NOMO-1 treated with DMSO at 0.1 percent for 48 hours (cell line): ENCODE measurements at regions not wholly inside any gene's neighbourhood (a gene's known extent, or its start where the extent isn't known, plus 50 kb on each side); places are given as distances from the start of the nearest gene placed in this dataset.
"Not testable (repeated sequence)": the region's sequence is repeated elsewhere in the genome, so short reads cannot be mapped to it uniquely, and the experiment has no call there.

ENCODE experiments used
- DNase-seq: peaks from one replicate; lab custom pipeline; 2025; ENCODE audit not compliant: unreplicated experiment; lab: John Stamatoyannopoulos, UW

GRCh38 chr4:86478151-86478550, 116.0 kb upstream of the PTPN13 start:
- not testable (repeated sequence) for DNase-seq

DNA sequence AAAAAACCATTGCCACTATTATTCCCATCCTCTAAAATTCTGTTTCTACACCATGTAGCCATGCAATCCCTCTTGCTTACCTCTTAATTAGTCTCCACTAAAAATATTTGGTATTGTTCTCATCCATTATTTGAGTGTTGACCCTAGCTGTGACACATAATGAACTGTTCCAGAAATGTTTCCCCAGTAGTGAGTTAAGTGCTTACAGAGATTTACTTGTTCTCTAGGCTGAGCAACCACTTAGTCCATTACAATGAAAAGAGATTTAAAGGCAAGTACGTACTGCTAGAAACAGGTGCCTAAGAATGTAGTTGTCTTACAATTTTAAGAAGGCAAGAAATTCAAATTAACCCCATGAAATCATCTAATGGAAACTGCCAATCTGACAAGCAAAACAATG, 112.7 kb upstream of the PTPN13 start:
- no peak for DNase-seq

DNA sequence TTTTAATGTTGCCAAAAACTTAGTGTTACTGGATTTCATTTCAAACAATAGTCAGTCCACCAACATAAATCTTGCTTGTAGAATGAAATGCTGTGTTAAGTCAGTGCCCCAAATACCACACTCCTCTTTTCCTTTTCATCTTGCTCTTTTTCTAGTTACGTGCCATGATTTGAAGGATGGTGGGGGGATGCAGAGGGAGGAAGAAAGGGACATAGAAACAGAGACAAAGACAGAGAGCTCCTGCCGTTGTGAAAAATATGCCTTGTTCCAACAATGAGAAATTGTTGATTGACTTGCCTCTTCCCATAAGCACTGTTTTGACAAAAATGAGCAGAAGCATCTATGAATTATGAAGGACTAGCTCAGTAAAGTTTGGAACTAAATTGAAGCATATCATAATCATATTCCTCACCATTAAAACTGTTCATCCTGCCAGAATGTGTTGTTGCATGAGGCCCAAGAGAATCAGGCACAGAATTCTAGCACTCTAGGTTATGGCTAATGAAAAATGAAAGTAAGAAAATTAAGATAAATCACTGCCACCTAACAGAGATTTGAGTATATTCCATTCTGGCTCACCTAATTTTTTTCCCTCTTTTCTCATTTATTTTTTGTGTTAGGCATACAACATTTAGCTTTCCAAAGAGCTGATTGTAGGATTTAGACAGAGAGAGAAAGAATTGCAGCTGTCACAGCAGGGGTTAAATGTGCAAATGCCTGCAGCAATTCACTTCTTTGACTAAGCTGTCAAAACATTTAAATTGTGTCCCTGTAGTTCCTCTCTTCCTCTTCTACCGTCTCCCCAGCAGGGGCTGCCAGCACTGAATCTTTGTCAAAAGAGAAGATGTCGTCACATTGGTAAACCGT, 111.6 kb upstream of the PTPN13 start:
- peak; percentile 74 for DNase-seq

DNA sequence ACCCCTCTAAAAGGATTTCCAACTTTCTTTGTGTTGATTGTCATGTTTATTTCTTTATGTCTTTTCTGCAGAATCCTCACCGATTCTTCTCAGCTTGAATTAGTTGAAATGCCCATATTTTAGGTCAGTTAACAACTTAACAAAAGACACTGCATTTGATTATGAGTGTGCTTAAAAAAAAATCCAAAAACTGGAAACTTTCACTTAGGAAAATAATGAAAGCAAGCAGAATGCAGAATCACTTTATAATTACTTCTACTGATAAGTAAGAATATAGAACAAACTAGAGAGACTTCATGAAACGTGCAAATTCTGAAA, 111.0 kb upstream of the PTPN13 start:
- DNase-seq, result no peak

DNA sequence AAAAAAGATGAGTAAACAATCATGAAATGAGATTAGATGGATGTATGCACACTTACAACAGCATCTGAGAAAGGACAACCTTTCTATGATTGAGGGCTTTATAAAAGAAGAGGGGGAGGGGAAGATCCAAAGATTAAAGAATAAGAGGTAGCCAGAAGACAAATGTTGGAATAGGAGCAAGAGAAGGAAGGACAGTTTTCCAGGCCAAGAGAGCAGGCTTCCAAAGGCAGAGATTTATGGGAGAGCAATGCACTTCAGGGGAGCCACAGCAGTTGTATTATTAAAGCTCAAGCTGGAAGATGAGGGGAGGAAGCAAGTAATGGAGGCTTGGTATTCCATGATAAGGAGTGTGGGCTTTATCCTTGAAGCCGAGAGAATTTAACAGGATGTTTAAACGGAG, 110.3 kb upstream of the PTPN13 start:
- no peak for DNase-seq

DNA sequence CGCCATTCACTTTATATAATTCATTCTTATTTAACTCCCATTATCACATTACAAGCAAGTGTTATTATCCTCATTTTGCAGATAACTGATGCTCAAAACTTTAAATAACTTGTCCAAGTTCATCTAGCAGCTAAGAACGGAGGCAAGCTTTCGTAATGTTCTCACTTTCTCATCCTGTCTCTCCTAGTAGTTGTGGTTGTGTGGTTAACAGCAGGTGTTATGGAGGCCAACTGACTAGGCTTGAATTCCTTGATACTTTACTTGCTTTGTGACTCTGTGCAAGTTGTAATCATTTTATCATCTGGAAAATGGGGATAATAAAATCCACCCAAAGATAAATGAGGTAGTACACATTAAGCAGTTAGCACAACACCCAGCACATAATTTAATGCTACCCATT, 109.9 kb upstream of the PTPN13 start:
- peak; percentile 30 for DNase-seq

DNA sequence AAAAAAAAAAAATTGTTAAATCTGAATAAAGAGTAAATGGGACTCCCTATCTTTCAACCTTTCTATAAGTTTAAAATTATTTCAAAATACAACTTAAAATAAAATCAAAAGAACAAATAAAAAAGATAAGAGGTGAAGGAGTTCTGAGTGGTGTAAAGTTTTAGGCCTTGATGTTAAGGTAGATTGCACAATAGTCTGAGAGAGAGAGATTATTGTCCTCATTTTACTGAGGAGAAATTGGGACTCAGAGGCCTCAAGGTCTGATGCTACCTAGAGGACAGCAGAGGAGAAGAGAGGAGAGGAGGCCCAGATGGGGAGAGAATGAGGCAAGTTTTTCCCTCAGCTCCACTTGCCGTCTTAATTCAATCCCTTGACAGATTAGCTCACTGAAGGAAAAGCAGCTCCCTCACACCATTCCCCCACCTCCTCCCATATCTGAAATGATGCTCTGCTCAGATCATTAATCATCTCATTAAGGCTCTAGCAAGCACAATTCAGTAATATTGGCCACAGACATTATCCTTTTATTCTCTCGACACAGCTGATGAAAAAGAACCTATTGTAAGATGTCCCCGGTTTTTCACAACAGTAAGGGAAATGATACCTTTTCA, 106.3 kb upstream of the PTPN13 start:
- no peak for DNase-seq

GRCh38 chr4:86493460-86493859, 100.7 kb upstream of the PTPN13 start:
- peak; percentile 55 for DNase-seq

DNA sequence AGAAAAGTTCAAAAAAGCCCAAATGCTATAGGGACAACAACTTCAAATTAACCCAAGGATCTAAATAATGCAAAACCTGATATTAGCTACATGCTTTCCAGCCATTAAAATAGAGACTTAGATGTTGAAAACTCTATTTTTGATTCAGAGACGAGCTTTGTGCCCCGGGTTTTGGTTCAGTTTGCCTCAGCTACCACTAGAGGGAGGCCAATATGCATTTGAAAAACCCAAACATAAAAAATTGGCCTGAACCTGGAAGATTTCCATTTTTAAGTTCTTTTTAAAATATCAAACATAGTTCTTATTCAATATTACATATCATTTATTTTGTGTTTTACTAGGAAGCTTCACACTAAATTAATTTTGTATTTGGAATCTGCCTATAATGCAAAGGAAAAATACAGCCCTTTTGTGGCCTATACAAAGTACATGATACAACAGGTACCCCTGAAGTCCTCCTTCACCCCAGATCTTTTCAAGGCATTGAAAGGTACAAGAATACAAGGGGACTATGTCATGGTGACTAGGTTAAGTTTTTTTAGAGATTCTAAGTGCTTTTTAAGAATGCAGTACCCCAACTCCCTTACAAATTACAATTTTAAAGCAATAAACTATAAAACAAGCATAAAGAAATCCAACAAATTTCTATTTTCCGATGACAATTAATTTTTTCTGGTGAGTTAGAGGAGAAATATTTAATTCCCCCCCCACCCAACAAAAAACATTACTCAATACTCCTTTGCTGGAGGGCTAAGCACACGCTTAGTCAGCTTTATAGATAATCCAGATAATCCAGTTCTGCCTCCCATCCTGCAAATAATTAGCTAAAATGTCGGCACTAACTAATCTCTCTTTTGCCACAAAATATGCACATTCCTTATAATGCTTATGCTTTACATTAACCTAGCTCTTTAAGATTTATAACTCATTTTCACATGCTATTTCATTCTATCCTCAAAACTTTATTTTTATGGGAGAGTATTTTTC, 97.7 kb upstream of the PTPN13 start:
- peak; percentile 43 for DNase-seq

- no peak for DNase-seq
Measured at GRCh38 chr4:86497131-86497530, 97.0 kb upstream of the PTPN13 start.

- peak; percentile 67 for DNase-seq
Measured at GRCh38 chr4:86497980-86498862, 95.9 kb upstream of the PTPN13 start.

- DNase-seq, result no peak
Measured at GRCh38 chr4:86498863-86499166, 95.3 kb upstream of the PTPN13 start.

DNA sequence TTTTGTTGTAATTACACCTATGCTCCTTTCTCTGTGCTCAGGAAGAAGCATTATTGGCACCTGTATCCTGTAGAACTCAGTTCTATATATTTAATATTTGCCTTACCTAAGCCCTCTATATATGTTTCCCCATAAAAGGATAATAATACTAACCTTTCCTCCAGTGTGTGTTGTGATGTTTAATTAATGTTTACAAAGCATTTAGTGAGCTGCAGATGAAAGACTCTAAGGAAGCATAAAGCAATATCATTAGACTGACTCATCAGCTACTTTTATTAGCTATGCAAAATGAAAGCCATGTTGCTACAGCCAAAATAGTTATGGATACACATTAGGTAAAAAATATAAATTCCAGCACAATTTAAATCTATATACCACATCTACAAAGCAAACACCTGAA, 93.6 kb upstream of the PTPN13 start:
- no peak for DNase-seq

DNA sequence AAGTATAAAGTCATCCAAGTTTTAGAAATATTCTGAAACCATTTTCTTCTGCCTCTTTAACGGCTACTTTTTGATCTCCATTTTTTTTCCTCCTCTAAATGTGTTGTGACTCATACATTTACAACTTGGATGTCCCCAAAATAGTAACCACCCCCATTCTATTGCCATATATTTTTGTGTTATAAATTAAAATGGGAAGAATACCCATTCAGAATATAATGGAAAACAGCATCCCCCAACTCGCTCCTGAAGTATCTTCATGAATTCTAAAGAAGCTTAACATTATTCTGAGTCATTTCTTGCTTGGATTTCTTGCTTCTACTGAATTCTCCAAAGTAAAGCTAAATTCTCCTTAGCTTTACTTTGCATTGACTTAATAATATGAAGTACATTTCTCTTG, 92.0 kb upstream of the PTPN13 start:
- DNase-seq, result no peak

DNA sequence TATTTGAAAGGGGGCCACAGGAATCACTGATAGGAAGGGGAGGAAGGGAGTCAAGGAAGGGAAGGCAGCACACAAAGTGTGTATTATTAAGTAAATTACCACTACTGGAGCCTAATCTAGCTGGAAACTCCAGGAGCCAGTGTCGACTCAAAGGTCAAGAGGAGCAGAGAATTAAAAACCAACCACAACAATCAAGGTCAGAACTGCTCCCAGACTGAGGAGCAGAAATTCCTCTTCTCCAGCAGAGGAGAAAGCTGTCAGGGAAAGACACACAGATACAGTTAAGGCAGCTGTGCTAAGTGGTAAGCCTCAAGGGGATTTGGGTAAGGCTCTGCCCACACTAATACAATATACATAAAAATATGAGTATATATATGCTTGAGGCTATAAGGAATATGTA, 87.5 kb upstream of the PTPN13 start:
- DNase-seq, result no peak

- DNase-seq, result no peak
Measured at GRCh38 chr4:86508436-86508835, 85.7 kb upstream of the PTPN13 start.

GRCh38 chr4:86511590-86511989, 82.5 kb upstream of the PTPN13 start:
- no peak for DNase-seq

- DNase-seq, result no peak
Measured at GRCh38 chr4:86512631-86513030, 81.5 kb upstream of the PTPN13 start.

GRCh38 chr4:86515963-86516362, 78.2 kb upstream of the PTPN13 start:
- DNase-seq, result not testable (repeated sequence)

DNA sequence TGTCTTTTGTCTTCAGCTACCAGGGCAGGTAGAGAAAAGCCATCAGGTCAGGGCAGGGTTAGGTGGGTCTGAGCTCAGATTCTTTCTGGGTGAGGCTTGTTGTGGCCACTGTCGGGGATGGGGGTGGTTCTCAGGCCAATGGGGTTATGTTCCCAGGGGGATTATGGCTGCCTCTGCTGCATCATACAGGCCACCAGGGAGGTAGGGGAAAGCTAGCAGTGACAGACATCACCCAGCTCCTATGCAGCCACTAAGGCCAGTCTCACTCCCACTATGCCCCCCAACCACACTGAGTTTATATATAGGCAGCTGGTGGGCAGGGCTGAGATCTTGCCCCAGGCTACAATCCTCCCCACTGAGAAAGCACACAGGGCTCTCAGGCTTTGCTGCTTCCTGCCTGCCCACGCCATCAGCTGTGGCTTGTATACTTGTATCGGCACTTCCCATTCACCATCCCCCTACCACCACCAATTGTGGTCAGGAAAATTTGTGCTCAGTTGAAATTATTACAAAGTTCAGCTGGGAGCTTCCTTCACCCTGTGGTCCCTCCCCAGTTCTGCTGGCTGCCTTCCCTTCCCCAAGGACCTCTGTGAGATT, 72.6 kb upstream of the PTPN13 start:
- peak; percentile 5 for DNase-seq
